Gastrocnemius medialis (tissue), 4 donors: ENCODE measurements at regions not wholly inside any gene's neighbourhood (a gene's known extent, or its start where the extent isn't known, plus 50 kb on each side); places are given as distances from the start of the nearest gene placed in this dataset.
A peak's percentile ranks its signal among the peaks of the same experiment; 100 is the strongest.

ENCODE experiments used
- CTCF ChIP-seq, 5 experiments: fragments of 450-650 bp in 3 of 5; fragments of 200-600 bp in 2 of 5; sonication (generic) in 2 of 5; IDR thresholded peaks in 4 of 5; conservative IDR thresholded peaks in 1 of 5; 1 replicate in 4 of 5; 2 replicates in 1 of 5; pipeline ENCODE4 v1.5.1; 2016 to 2019; ENCODE audit warnings: antibody characterized with exemption in 5 of 5, mild to moderate bottlenecking in 3 of 5, moderate library complexity in 3 of 5
- POLR2A ChIP-seq, 2 donors: fragments of 450-650 bp; IDR thresholded peaks; one replicate each; pipeline ENCODE4 v1.6.1; 2017; ENCODE audit warnings: antibody characterized with exemption in 2 of 2, mild to moderate bottlenecking in 2 of 2, moderate library complexity in 2 of 2

- TF ChIP-seq POLR2A (IDR thresholded peaks at IDR 0.05) (peak; percentile 74), CTCF (IDR thresholded peaks at IDR 0.05 in 4 of 5, conservative IDR thresholded peaks at IDR 0.05 in 1 of 5) (peak in 4 of 5 experiments; percentile 47 to 64 (median 54))
Observed at GRCh38 chr17:30600060-30600829, 123.0 kb downstream of the GOSR1 start.
